ENCODE measurements at regions not wholly inside any gene's neighbourhood (a gene's known extent, or its start where the extent isn't known, plus 50 kb on each side); places are given as distances from the start of the nearest gene placed in this dataset.

- H3K4me1 Mint-ChIP-seq, result no peaks in the 10 kb centered on the region
- H3K9me3 Mint-ChIP-seq, result no peaks in the 10 kb centered on the region
- H3K36me3 Mint-ChIP-seq (ENCODE audit: low read depth), result no peaks in the 10 kb centered on the region
- TF ChIP-seq CTCF (IDR thresholded peaks at IDR 0.05; ENCODE audit: unreplicated experiment in 3 of 3), result no peak
- no peaks in the 10 kb centered on the region for H3K27me3 Mint-ChIP-seq (ENCODE audit: low read depth)
- no peak overlapping the region for H3K27ac Mint-ChIP-seq
- no peak overlapping the region for H3K4me3 Mint-ChIP-seq
Measured at GRCh38 chr4:83785891-83786290, 250.0 kb downstream of the GPAT3 start.

DNA sequence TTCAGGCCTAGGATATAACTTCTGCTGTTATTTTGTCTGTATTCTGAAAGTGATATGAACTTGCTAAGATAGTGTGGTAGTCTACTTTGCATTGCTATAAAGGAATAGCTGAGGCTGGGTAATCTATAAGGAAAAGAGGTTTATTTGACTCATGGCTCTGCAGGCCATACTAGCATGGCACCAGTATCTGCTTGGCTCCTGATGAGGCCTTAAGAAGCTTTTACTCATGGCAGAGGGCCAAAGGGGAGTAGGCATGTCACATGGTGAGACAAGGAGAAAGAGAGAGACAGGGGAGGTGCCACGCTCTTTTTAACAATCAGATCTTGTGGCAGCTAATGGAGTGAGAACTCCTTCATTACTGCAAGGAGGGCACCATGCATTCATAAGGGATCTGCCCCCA is 247.3 kb downstream of the GPAT3 start:
- Mint-ChIP-seq H3K4me1 (peaks cover 7% of the 10 kb centered on the region), H3K9me3 (no peaks in the 10 kb centered on the region), H3K36me3 (ENCODE audit: low read depth) (no peaks in the 10 kb centered on the region), H3K27ac (no peak overlapping the region), H3K27me3 (ENCODE audit: low read depth) (peaks cover 7% of the 10 kb centered on the region), H3K4me3 (no peak overlapping the region)
- no peak for TF ChIP-seq CTCF (IDR thresholded peaks at IDR 0.05; ENCODE audit: unreplicated experiment in 3 of 3)

DNA sequence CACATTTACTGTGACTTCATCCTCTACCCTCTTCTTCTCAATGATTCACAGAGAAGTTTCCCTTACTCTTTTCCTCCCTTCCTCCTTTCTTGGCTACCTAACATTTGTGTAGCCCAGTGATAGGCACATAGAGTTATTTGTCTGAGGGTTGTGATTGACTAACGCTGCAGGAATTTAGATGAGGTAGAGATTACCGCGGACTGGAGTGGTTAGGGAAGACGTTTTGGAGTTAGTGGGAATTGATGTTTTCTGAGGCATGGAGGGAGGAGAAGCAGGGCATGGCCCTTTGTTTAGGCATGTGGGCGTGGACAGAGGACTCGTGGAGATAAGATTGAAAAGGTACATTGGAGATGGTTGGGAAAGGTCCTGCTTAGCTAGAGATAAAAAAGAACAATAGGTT is 246.7 kb downstream of the GPAT3 start:
- H3K36me3 Mint-ChIP-seq (ENCODE audit: low read depth), result no peaks in the 10 kb centered on the region
- no peak for TF ChIP-seq CTCF (IDR thresholded peaks at IDR 0.05; ENCODE audit: unreplicated experiment in 3 of 3)

DNA sequence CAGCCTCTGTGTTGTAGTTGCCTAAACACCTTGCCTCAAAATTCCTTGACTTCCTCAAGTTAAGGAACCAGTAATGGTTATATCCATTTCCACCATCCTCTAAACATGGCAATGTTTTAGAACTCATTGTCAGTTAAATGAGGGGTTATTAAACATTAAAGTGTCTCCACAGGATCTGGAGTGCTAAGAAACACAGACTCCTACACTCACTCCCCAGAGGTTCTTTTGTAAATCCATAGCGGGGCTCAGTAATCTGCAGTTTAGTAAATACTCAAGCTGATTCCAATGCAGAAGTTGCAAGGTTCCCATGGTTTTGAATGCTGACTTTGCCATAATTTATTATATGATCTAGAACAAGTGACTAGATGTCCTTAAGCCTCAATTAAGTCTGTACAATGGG is 245.5 kb downstream of the GPAT3 start:
- Mint-ChIP-seq H3K27ac (no peak overlapping the region), H3K4me1 (peaks cover 7% of the 10 kb centered on the region), H3K36me3 (ENCODE audit: low read depth) (no peaks in the 10 kb centered on the region), H3K9me3 (no peaks in the 10 kb centered on the region), H3K4me3 (no peak overlapping the region), H3K27me3 (ENCODE audit: low read depth) (peaks cover 7% of the 10 kb centered on the region)
- no peak for TF ChIP-seq CTCF (IDR thresholded peaks at IDR 0.05; ENCODE audit: unreplicated experiment in 3 of 3)

More for the DNA sequence above, 246.7 kb downstream of the GPAT3 start:
- Mint-ChIP-seq H3K4me1 (peaks cover 7% of the 10 kb centered on the region), H3K4me3 (no peak overlapping the region), H3K27ac (no peak overlapping the region), H3K9me3 (no peaks in the 10 kb centered on the region), H3K27me3 (ENCODE audit: low read depth) (peaks cover 7% of the 10 kb centered on the region)

DNA sequence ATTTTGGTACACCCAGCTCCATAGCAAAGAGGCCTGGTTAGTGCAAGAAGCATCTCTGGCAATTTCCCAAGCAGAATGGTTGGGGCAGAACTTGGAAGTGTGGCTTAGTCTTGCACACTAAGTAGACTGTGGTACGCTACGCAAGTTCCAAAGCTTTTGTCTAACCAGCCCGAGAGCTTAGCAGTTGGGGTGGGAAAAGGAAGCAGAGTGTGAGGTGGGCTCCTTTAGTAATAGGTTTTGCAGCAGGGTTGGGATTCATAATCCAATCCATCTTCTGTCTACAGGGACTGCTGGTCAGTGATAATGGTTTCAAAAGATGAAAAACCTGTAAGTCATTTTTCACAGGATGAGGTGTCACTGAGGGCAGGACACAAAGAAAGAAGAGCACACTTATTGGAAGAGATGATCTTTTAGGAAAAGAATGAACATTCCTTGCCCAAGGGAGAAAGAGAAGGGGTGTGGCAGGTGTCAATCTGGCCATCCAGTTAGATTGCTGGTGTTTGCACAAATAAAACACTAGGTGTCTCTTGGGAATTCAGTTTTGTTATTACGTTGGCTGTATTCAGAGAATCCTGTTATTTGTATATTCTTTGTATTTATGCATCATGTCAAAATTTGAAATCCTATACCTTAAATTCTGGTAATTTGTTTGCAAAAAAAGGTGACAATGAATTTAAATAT is 244.3 kb downstream of the GPAT3 start:
- H3K9me3 Mint-ChIP-seq, result no peaks in the 10 kb centered on the region
- H3K36me3 Mint-ChIP-seq (ENCODE audit: low read depth), result no peaks in the 10 kb centered on the region
- H3K4me1 Mint-ChIP-seq, result peaks cover 7% of the 10 kb centered on the region
- no peak overlapping the region for H3K4me3 Mint-ChIP-seq
- H3K27me3 Mint-ChIP-seq (ENCODE audit: low read depth), result peaks cover 11% of the 10 kb centered on the region
- no peak for TF ChIP-seq CTCF (IDR thresholded peaks at IDR 0.05; ENCODE audit: unreplicated experiment in 3 of 3)
- no peak overlapping the region for H3K27ac Mint-ChIP-seq
